Esophagus muscularis mucosa (tissue), 4 donors: ENCODE measurements at regions not wholly inside any gene's neighbourhood (a gene's known extent, or its start where the extent isn't known, plus 50 kb on each side); places are given as distances from the start of the nearest gene placed in this dataset.

Source experiments
- DNase-seq: peaks from one replicate; pipeline ENCODE4 v3.0.0-alpha.2; 2017; ENCODE audit errors: extremely low spot score
- H3K27ac ChIP-seq, 4 donors: fragments of 200-600 bp; sonication (generic); replicated peaks in 1 of 4; 1 replicate in 3 of 4; 2 replicates in 1 of 4; pipeline ENCODE4 v1.5.1; 2016 to 2019; ENCODE audit warnings: mild to moderate bottlenecking in 1 of 4
- H3K27me3 ChIP-seq, 4 donors: fragments of 200-600 bp; sonication (generic); one replicate each; pipeline versions ENCODE4 v1.5.1 to v1.6.0; 2016 to 2019
- H3K36me3 ChIP-seq, 4 donors: fragments of 200-600 bp; sonication (generic); one replicate each; pipeline ENCODE4 v1.5.1; 2016 to 2019
- H3K4me1 ChIP-seq, 4 donors: fragments of 200-600 bp; sonication (generic); one replicate each; pipeline ENCODE4 v1.5.1; 2016 to 2019
- H3K4me3 ChIP-seq, 4 donors: fragments of 200-600 bp; sonication (generic); 1 replicate in 2 of 4; 2 replicates in 2 of 4; pipeline ENCODE4 v1.5.1; 2016 to 2019; ENCODE audit warnings: mild to moderate bottlenecking in 4 of 4, moderate library complexity in 1 of 4
- H3K9me3 ChIP-seq, 4 donors: fragments of 200-600 bp; sonication (generic); 1 replicate in 3 of 4; 2 replicates in 1 of 4; pipeline ENCODE4 v1.5.1; 2016 to 2019
- EP300 ChIP-seq: sonication (generic); formaldehyde crosslinking; IDR thresholded peaks from one replicate; pipeline ENCODE4 v1.6.1; 2017; ENCODE audit warnings: antibody characterized with exemption
- POLR2A ChIP-seq: fragments of 450-650 bp; IDR thresholded peaks from one replicate; pipeline ENCODE4 v1.6.1; 2017; ENCODE audit warnings: antibody characterized with exemption, moderate library complexity, mild to moderate bottlenecking, low read depth
- POLR2AphosphoS5 ChIP-seq, 2 donors: sonication (generic); formaldehyde crosslinking; IDR thresholded peaks; one replicate each; pipeline ENCODE4 v1.6.1; 2017; ENCODE audit warnings: antibody characterized with exemption in 2 of 2
- WGBS: methylation state at CpG from one replicate; pipeline ENCODE4 v1.1.5; 2018; 5-methylcytosine and 5-hydroxymethylcytosine counted together
- intact Hi-C: fragments of 100-400 bp; cut with DNase I; formaldehyde crosslinking; loops from one replicate; pipeline ENCODE4 v1.15.1; 2023
- TF ChIP-seq, protein P1 (sequence below), 3 experiments: fragments of 200-600 bp in 2 of 3; fragments of 450-650 bp in 1 of 3; sonication (generic) in 2 of 3; IDR thresholded peaks; one replicate each; pipeline ENCODE4 v1.5.1; 2017 to 2019; ENCODE audit warnings: antibody characterized with exemption in 3 of 3, mild to moderate bottlenecking in 2 of 3, moderate library complexity in 1 of 3

- no peak for DNase-seq
- Histone ChIP-seq H3K4me1 (no peaks in the 10 kb centered on the region), H3K27ac (no peak overlapping the region), H3K4me3 (no peak overlapping the region), H3K36me3 (no peaks in the 10 kb centered on the region), H3K9me3 (peaks cover 0 to 5% (median 2%) of the 10 kb centered on the region in 4 donors), H3K27me3 (no peaks in the 10 kb centered on the region)
- intact Hi-C loops = no loop called here
- 89% methylated on average over 10 of the region's 10 CpGs for WGBS
- TF ChIP-seq EP300 = no peak
- TF ChIP-seq, protein P1, sequence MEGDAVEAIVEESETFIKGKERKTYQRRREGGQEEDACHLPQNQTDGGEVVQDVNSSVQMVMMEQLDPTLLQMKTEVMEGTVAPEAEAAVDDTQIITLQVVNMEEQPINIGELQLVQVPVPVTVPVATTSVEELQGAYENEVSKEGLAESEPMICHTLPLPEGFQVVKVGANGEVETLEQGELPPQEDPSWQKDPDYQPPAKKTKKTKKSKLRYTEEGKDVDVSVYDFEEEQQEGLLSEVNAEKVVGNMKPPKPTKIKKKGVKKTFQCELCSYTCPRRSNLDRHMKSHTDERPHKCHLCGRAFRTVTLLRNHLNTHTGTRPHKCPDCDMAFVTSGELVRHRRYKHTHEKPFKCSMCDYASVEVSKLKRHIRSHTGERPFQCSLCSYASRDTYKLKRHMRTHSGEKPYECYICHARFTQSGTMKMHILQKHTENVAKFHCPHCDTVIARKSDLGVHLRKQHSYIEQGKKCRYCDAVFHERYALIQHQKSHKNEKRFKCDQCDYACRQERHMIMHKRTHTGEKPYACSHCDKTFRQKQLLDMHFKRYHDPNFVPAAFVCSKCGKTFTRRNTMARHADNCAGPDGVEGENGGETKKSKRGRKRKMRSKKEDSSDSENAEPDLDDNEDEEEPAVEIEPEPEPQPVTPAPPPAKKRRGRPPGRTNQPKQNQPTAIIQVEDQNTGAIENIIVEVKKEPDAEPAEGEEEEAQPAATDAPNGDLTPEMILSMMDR (IDR thresholded peaks at IDR 0.05) = no peak
Measured at GRCh38 chr4:37073226-37073840, 171.2 kb upstream of the NWD2 start.

DNA sequence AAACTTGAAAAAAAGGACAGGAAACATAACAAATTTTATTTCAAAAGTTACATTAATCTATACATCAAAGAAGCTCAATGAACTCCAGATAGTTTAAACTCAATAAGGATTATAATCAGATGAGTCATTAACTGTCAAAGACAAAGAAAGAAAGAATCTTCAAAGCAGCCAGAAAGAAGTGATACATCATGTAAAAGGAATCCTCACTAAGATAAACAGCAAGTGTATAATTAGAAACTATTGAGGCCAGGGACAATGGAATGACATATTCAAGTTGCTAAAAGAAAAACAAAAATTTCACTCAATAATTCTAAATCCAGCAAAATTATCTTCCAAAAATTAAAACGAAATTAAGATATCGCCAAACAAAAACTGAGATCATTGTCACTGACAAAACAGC lies 161.6 kb upstream of the NWD2 start:
- DNase-seq = no peak
- H3K9me3 ChIP-seq = peaks cover 0 to 5% (median 0%) of the 10 kb centered on the region in 4 donors
- 93% methylated on average over 2 of the region's 2 CpGs for WGBS

DNA sequence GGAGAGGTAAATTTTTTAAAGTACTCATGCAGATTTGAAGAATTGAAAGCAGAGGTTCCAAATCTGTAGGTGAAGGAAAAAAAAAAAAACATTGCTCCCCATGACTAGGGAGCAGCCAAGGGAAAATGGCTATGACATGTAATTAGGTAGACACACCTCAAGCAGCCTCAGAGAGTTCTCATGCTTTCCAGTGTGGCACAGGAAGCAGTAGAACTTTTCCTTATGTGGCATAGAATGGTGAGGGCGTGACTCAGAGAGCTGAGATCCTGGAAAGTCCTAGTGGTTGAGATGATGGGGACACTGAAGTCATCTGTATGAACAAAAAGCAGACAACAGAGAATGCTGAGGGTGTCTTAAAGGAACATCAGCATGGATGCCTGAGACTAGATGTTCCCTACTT lies 148.6 kb upstream of the NWD2 start:
- Histone ChIP-seq H3K27ac (no peak overlapping the region), H3K27me3 (no peaks in the 10 kb centered on the region), H3K4me1 (no peaks in the 10 kb centered on the region), H3K9me3 (no peaks in the 10 kb centered on the region), H3K36me3 (no peaks in the 10 kb centered on the region), H3K4me3 (no peak overlapping the region)
- 83% methylated on average over 1 of the region's 1 CpG for WGBS
- DNase-seq = no peak
- intact Hi-C loops = no loop called here
- TF ChIP-seq POLR2AphosphoS5 (IDR thresholded peaks at IDR 0.05) (no peak), EP300 (no peak), POLR2A (no peak)
- TF ChIP-seq, protein P1 (IDR thresholded peaks at IDR 0.05) = no peak

More for the DNA sequence above, 161.6 kb upstream of the NWD2 start:
- intact Hi-C loops = no loop called here
- no peaks in the 10 kb centered on the region for H3K27me3 ChIP-seq
- no peaks in the 10 kb centered on the region for H3K4me1 ChIP-seq
- no peak overlapping the region for H3K4me3 ChIP-seq
- TF ChIP-seq EP300 (no peak), POLR2AphosphoS5 (IDR thresholded peaks at IDR 0.05) (no peak), POLR2A (no peak)
- TF ChIP-seq, protein P1 (IDR thresholded peaks at IDR 0.05) = no peak
- H3K36me3 ChIP-seq = no peaks in the 10 kb centered on the region
- no peak overlapping the region for H3K27ac ChIP-seq

GRCh38 chr4:37101182-37101581 lies 143.4 kb upstream of the NWD2 start:
- Histone ChIP-seq H3K27ac (no peak overlapping the region), H3K36me3 (no peaks in the 10 kb centered on the region), H3K27me3 (no peaks in the 10 kb centered on the region), H3K9me3 (no peaks in the 10 kb centered on the region), H3K4me3 (no peak overlapping the region), H3K4me1 (no peaks in the 10 kb centered on the region)
- WGBS = 66% methylated on average over 3 of the region's 3 CpGs
- no peak for DNase-seq
- no peak for TF ChIP-seq POLR2AphosphoS5 (IDR thresholded peaks at IDR 0.05)
- no peak for TF ChIP-seq EP300
- intact Hi-C loops = no loop called here

DNA sequence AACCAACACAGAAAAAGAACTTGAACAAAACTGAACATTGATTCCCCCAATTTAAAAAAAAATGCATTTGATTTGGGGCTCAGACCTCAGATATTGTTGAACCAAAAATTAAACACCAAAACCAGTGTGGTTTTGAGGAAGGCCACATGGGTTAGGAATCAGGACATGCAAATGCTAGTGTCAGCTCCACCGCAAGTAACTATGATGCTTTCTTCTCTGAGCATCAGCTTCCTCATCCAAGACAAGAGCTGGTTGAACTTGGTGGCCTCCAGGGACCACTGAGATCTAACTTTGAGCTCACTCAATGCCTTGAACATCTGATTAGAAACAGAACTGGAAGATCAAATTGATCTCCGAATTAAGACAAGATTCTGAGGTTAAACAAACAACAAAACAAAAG lies 142.9 kb upstream of the NWD2 start:
- 86% methylated on average over 2 of the region's 2 CpGs for WGBS
- DNase-seq = no peak
- TF ChIP-seq, protein P1 (IDR thresholded peaks at IDR 0.05) = no peak
- TF ChIP-seq POLR2AphosphoS5 (IDR thresholded peaks at IDR 0.05) = no peak
- no peak for TF ChIP-seq EP300
- no peak for TF ChIP-seq POLR2A

More for the DNA sequence above, 142.9 kb upstream of the NWD2 start:
- Histone ChIP-seq H3K4me1 (no peaks in the 10 kb centered on the region), H3K27me3 (no peaks in the 10 kb centered on the region), H3K36me3 (no peaks in the 10 kb centered on the region), H3K27ac (no peak overlapping the region), H3K9me3 (no peaks in the 10 kb centered on the region), H3K4me3 (no peak overlapping the region)
- intact Hi-C loops = no loop called here
